T-helper 9 cell (primary cell): ENCODE measurements at regions not wholly inside any gene's neighbourhood (a gene's known extent, or its start where the extent isn't known, plus 50 kb on each side); places are given as distances from the start of the nearest gene placed in this dataset.

Experiments
- DNase-seq: peaks from one replicate; pipeline ENCODE4 v3.0.0-alpha.2; 2020

DNA sequence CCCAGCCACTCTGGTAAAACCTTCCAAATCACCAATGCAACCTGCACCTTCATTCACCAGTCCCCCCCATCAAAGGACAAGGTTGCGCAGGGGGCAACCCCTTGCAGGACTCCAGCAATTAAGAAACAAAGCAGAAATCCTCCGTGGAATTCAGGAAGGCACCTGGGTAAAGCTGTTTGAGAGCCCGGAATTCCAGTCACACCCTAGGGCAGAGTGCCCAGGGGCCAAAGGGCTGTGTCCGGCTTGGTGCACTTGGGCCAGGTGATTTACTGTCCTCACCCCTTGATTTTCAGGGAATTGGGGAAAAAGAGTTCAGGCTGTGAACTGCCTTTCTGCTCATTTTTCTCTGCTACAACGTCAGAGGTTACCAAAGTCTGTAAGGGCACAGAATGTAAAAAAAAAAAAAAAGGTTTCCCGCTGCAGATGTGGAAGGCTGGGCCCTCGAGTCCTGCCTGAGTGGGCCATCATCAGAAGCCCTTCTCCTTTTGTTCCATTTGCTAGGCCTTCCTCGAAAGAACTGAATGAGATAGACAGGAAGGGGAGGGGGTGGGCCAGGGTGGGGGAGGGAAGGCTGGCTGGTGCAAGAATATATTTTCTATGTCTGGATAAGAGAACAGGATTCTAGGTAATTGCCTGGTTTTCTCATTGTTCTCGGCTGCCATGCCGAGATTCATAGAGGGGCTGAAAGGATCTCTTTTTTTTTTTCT is 266.5 kb upstream of the PSMD7 start:
- no peak for DNase-seq

DNA sequence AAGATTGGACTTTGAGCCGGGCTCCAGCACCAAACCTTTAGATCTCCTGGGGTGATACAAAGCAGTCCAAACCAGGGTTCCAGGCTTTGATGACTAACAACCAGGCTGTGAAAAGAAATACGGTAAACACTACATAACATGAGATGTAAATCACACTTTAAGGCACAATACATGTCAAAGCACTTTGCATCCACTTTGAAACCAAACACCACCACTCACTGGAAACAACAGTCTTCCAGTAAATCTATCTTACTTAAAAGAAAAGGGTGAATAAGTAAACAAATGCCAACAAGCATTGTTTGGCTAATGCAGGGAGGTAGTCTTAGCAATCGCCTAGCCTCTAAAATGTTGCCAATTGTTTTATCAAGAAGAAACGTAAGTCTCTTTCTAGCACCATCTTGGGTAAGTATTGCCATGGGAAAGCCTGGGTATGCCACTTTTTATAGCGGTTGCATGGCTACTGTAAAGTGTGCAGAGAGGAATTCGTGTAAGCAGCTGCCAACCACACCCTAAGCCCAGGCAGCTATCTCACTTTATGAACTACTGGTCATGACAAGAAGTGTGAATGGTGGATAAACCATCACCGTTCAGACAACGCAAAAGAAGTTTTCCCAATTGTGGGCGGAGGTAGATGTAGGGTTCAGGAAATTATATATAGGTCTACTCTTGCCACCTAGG is 267.4 kb upstream of the PSMD7 start:
- DNase-seq, result no peak

DNA sequence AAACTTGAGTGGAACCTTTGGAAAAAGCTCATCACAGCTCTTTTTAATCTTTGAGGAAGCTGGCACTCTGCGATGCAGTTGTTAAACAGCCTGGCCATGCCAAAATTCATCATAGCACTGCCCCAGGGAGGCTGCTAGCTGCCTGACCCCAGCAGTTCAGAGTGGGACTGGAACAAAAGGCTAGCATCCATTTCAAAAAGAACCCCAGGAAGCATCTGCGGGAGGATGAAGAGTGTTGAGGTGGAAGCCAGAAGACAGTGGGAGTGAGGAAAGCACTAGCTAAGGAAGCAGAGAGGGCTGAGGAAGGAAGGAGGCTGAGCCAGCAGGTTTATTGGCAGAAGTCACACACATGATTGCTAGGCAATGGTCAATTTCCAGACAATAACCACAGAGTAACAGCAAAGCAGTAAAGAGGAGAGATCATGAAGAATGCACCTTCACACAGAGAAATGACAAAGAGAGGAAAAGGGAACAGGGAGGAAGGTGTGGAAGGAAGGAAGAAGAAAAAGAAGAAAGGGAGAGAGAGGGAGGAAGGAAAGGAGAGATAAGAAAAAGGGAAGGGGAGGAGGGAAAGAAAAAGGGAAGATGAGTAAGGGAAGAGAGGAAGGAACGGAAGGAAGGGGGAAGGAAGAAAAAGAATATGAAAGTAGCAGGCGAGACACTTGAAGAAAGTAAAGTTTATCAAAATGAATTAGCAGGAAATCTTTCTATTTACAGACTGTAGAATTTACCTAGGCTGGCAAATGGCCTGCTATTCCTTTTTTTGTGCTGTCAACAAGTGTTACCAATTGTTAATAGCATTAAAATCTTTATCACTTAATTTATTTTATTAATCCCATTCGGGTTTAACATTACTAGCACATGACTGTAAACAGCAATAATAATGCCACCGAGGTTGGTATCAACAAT is 270.0 kb upstream of the PSMD7 start:
- DNase-seq, result no peak

DNA sequence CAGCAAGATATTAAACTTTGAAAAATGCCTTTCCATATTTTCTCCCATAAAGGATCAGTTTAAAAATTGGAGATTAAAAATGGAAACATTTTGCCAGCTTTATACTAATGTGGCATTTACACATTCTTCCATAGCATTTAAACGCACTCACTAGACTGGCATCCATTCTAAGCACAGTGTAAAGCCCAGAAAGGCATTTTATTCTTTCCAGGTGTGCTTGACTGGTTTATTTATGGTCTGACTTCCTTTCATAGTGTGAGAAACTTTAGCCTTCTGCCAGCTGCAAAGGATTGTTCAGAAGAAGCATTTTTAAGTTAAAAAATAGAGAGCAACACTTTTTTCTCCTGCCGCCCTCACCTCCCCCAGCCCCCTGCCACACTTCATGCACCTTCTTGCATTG is 271.7 kb upstream of the PSMD7 start:
- DNase-seq, result no peak

DNA sequence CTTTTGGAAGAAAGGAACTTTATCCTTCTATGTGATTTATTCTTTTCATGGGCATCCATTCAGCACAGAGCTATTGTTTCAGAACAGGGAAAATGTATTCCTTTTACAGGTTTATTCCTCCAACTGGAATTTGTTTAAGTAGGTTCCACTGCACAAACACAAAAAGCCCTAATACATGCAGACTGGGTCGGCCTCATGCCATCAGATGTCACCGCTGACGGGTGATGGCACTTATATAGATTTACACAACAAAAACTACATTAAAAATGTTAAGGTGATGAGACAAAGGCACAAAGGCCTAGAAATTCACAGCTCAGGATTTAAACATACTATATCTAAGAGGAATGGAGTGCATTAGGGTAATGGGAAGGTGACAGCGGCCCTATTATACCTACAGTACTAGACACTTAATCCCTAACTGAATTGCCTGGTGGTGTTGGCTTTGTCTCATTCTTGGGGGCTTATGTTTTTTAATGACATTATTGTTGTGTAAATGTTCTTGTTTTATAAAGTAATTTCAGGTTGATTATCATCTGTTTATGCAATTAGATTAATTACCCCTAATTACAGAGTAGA is 276.4 kb upstream of the PSMD7 start:
- DNase-seq, result no peak

DNA sequence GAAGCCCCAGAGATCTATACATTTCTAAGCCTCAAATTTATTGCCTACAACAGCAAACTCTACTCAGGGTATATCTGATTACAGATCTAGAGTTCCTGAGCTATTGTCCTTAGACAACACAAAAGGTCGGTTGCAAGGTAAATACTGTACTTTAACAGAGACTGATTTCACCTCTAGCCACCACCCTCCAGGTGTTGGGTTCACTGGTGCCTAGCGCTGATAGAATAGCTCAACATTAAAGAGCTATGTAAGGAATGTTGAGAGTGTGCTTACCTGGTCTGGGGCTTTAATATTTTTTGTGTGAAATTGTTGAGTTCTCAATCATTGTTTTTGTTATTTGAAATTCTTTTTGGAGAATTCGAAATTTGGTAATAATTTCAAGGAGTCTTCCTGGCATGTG is 277.0 kb upstream of the PSMD7 start:
- no peak for DNase-seq

DNA sequence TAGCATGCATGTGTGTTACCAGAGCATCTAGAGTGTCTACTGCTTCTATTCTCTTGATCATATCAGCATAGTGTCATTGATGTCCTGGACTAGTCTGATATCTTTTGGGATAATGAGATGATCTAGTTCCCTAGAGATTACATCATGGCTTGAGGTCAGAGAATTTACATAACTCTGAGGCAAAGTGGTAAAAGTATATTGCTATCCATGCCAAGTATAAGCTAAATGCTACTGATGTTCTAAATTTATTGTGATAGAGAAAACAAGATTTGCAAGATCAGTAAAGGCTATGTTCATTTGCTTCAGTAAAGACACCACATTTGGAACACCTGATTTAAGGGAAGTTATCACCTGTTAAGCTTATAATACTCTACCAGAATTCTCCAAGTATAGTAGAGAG is 280.7 kb upstream of the PSMD7 start:
- DNase-seq, result no peak

DNA sequence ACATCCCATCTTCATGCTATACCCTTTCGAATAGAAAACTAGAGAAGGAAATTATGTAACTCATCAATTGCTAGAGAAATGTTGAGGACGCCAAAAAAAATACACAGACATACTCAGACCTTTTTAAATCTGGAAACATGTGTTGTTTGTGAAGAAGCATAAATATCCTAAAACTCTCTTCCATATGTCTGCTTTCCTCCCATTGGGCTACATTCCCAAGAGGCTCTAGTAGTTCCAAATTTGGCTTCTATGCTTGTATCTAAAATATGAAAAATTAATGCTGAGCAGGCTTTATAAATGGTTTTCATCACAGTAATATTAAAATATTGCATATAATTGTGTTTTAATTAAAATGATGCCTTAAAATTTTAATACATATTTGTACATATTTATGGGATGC is 297.9 kb upstream of the PSMD7 start:
- no peak for DNase-seq

DNA sequence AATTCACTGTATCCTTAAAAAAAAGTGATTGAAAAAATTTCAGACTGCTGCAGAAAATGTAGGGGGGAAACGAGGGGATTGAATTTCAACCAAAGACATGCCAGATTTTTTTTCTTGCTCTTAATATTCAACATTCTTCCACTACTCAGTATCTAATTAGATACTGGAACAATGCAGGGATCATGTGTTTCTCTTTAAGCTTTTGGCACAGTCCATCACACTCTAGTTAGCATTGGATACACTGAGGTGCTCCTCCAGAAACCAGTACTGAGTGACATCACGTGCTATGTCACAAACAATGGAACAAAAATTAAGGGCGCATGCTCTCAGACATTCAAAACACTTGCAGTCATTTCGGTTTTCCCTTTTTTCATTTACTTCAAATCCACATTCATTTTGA is 298.6 kb upstream of the PSMD7 start:
- no peak for DNase-seq

DNA sequence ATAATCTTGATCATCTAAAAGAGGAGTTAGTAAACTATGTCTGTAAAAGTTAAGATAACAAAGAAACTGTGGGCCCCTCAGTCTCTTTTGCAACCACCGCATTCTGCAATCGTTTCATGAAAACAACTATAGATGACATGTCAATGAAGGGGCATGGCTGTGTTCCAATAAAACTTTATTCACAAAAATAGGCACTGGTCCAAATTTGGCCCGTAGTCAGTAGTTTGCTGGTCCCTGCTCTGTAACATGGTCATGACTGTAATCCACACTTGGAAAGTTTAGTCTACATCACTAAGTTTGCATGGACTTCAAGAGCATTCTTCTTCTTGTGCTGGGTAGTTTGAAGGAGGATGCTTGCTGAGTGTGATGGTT is 299.3 kb upstream of the PSMD7 start:
- DNase-seq, result no peak

DNA sequence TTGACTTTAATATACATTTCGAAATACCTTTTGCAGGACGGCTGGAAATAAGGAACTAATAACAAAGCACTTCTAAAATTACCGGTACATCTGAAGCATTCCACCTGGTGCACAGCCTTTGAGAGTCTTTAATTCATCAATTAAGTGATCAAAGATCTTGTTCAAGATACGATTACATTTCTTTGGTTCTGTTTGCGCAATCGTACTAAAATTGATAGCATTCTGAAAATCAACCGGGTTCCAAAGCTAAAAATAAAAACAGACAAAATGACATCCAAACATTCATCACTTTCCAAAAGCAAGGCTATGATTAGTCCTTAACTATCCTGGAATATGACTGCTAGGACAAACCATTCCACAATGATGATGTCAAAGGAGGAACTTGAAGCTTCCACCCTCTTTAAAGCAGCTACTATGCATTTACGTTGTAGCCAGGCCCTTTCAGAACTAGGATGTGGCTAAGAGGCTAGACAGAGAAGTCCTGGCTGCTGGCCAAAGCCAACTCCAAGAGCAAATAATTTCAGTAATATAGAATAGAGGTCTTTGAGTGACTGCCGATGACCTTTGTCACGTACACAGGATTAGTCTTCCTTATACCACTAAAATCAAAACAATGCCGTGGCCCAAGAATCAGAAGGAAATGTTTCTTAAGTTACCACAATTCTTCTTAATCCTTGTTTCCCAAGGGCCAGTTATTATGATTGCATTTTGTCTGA is 299.8 kb upstream of the PSMD7 start:
- DNase-seq, result no peak

DNA sequence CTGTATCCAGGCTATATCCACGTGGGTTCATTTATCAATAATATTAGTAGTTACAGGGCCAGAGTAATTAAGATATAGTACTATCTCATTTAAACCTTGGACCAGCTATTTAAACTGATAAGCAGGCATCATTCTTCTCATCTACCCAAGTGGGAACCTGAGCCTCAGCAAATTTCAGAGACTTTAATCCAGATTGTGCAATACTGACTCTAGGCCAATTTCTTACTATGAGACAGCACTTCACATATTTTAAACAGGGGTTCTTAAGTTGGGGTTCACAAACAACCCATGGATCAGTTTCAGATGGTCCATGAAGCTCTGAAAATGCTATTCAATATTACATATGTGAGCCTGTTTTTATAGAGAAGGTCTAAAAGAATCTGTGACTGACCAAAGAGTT is 302.7 kb upstream of the PSMD7 start:
- DNase-seq, result no peak

DNA sequence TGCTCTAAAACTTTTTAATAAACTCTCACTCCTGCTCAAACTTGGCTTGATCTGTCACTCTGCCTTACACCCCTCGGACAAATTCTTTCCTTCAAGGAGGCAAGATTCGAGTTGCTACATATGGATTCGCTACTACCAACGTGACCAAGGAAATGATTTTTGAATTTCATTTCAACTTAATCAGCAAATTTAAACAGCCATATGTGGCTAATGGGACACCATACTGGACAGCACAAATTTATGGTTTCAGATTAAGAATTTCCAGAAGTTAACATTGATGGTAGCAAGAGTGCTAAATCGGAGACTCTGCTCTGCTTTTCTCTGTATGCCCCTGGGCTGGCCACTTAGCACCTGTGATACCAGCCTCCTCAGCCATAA is 318.2 kb upstream of the PSMD7 start:
- no peak for DNase-seq

DNA sequence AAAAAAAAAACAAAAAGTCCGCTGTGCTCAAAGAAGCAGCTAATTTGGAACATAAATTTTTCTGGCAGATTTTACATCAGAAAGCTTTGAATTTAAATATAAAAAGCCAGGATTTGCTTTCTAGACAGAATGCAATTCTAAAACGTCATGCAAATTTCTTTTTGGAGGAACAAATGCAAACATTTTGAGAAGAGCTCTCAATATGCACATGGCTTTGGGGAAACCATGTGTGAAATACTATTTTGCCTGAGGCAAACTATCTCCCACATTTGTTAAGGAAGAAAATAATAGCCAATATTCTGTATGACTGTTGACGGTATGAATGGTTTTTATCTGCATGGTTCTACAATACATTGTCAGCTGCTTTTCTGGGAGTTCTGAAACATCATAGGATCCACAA is 320.0 kb upstream of the PSMD7 start:
- DNase-seq, result no peak

DNA sequence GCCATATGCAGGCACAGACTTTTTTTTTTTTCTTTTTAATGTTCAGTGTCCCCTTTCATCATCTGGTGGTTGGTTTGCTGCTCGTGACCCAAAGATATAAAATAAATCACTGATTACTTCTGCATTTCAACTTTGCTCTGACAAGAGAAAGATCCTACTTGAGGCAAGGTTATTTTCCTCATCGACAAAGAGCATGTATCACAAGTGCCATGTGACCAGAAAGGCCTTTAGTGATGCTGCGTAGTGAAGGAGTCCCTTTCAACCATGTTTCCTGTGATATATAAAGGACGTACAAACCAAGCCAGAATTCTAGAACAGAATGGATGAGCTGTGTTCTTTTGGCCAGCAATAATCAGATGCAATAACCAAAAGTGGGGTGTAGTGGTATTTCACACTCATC is 323.4 kb upstream of the PSMD7 start:
- DNase-seq, result no peak

DNA sequence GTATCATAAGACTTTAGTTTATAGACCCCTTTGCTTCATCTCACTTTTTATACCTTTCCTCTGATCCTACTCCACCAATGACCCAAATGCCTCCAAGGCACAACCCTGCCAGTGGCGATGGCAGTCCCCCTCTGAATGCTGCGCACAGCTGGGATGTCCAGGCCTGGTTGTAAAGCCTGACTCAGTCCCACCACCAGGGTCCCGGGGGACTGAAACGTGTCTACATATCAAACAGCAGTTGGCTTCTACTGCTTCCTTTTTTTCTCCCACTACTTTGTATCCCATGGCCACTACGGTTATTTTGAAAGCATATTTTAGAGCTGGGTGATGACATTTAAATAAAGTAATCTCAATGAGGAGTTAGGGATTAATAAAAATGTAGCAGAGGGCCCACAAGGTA is 329.8 kb upstream of the PSMD7 start:
- no peak for DNase-seq

DNA sequence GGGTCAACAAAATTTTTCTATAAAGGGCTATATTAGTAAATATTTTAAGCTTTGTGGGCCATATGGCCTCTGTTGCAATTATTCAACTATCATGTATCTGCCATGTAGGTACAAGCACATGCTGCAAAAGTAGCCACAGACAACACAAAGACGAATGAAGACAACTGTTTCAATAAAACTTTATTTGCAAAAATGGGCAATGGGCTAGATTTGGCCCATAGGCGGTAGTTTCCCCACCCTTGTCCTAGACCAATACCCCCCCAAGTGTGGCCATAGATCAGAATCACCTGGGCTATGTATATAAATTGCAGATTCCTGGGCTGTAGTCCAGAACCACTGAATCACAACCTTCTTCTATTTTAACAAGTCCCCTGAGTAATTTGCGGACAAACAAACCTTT is 331.0 kb upstream of the PSMD7 start:
- no peak for DNase-seq

DNA sequence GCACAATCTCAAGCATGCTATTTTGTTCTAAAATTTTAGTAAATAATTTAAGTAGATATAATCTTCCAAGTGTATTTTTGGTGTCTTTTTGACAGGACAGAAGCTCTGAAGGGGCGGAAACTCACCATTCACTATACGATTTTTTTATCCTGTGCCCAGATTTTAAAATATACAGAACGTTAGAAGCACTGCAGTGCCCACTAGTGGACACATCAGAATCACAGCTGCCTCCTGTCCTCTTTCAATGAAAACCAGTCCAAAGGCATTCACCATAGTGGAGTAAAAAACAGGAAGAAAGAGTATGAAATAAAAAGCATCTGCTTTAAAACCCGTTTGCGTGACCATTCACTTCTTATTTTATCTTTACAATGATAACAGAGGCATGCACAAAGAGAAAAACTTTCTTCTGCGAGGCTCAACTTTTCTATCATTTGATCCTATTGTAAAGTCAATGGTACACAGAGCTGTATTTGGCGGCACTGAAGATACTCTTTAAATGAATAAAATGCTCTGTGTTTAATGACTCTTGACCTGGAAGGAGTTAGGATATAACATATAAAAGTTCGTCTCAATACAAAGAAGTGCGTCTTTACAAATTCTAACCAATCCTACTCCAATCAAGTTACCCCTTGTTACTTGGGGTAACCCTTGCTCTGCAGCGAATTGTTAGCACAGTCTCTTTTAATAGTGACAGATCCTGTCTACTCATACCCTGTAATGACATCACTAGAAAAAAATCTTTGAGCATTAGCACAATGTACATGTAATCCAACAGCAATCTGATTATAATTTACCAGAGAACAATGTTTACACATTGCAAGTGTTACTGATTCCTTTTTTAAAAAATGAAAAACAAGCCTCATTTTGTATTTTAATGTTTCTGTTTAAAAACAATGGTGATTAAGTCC is 339.8 kb upstream of the PSMD7 start:
- DNase-seq, result peak; percentile 3

DNA sequence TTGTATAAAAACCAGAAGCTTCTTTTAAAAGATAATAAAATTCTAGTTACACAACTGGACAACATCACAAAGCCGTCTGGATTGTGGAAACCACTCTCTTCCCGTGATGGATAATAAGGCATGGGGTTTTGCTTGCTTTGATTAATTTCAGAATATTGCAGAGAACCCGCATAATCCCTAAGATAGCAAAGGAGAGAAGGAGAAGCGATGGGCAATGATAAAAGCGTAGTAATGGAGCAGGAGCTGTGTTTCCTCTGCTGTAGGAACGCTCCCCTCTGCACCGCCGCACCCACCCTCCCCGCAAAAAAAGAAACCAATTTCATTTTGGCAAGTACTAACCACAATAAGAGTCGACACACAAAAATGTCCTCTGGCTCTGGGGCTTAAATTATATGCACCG is 340.9 kb upstream of the PSMD7 start:
- no peak for DNase-seq

DNA sequence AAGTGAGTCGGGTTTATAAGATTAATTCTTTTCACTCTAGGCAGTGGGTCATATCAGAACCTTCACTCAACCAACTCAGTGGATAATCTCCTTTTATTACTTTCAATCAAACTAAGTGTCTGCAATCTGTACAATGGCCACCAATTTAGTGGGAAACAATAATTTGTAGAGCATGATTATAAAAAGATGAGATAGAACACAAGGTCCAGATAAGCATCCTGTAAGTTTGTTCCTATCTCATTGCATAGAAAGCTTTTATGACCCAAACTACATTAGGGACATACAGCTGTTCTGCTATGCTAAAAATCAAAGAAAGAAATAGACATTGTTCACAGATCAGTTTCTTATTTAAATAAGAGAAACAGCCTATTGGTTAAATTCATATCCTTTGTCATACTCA is 341.4 kb upstream of the PSMD7 start:
- no peak for DNase-seq

DNA sequence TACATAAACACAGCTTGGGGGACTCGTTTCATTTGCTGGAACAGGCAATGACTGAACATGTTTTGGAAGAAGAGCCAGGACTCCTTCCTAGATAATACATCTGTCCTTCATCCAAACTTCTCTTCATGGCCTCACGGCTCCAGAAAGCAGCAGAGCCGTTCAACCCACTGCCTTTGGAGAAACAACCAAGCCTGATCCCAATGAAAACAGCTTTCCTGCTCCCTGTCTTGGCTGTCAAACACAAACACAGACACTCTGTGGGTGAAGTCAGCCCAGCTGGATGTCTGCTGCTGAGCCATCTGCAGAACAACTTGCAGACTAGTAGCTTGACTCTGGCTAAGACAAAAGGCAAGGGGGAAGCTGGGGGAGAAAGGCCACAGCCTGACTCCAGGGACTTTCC is 345.1 kb upstream of the PSMD7 start:
- DNase-seq, result no peak
